ENCODE measurements at regions not wholly inside any gene's neighbourhood (a gene's known extent, or its start where the extent isn't known, plus 50 kb on each side); places are given as distances from the start of the nearest gene placed in this dataset.

- TF ChIP-seq CTCF (IDR thresholded peaks at IDR 0.05) (no peak), MXI1 (IDR thresholded peaks at IDR 0.05; ENCODE audit: low read depth, low read length) (no peak)
Observed at GRCh38 chr18:21183670-21184069, 58.4 kb upstream of the GREB1L start.
